SK-N-SH (cell line): ENCODE measurements at regions not wholly inside any gene's neighbourhood (a gene's known extent, or its start where the extent isn't known, plus 50 kb on each side); places are given as distances from the start of the nearest gene placed in this dataset.

Experiments used
- CHD2 ChIP-seq: fragments of 150-350 bp; IDR thresholded peaks from 2 replicates; pipeline ENCODE4 v1.6.1; 2018; ENCODE audit warnings: low read length; ENCODE audit not compliant: partially characterized antibody
- CTCF ChIP-seq: fragments of 200-600 bp; sonication (generic); IDR thresholded peaks from 2 replicates; pipeline ENCODE4 v1.6.1; 2017; ENCODE audit warnings: antibody characterized with exemption, mild to moderate bottlenecking, moderate library complexity
- MAX ChIP-seq: IDR thresholded peaks from 2 replicates; pipeline ENCODE4 v1.4.0; 2012; ENCODE audit warnings: low read depth
- POLR2AphosphoS5 ChIP-seq: IDR thresholded peaks from 2 replicates; pipeline ENCODE4 v1.6.1; 2012; ENCODE audit warnings: low read depth, low read length
- RAD21 ChIP-seq: IDR thresholded peaks from 2 replicates; pipeline ENCODE4 v1.6.1; 2012; ENCODE audit warnings: mild to moderate bottlenecking, low read length
- RCOR1 ChIP-seq: fragments of 150-350 bp; IDR thresholded peaks from 2 replicates; pipeline ENCODE4 v1.6.1; 2017; ENCODE audit warnings: antibody characterized with exemption, low read length
- RFX5 ChIP-seq: IDR thresholded peaks from 2 replicates; pipeline ENCODE4 v1.6.1; 2012; ENCODE audit warnings: mild to moderate bottlenecking, improper control_type of control experiment, low read length
- RXRA ChIP-seq: IDR thresholded peaks from 2 replicates; pipeline ENCODE4 v1.4.0; 2012; ENCODE audit warnings: low read depth, mild to moderate bottlenecking, borderline replicate concordance
- USF2 ChIP-seq: fragments of 150-350 bp; IDR thresholded peaks from 2 replicates; pipeline ENCODE4 v1.6.1; 2017; ENCODE audit warnings: antibody characterized with exemption, low read length, low read depth, borderline replicate concordance

GRCh38 chr4:128481752-128482480, 194.3 kb upstream of the PGRMC2 start:
- TF ChIP-seq POLR2AphosphoS5, result no peak
- TF ChIP-seq CTCF, result no peak
- TF ChIP-seq RXRA, result no peak
- TF ChIP-seq RAD21, result no peak
- TF ChIP-seq MAX, result no peak
- no peak for TF ChIP-seq USF2
- no peak for TF ChIP-seq RFX5
- no peak for TF ChIP-seq RCOR1
- TF ChIP-seq CHD2, result no peak
